LHCN-M2 (cell line): ENCODE measurements at regions not wholly inside any gene's neighbourhood (a gene's known extent, or its start where the extent isn't known, plus 50 kb on each side); places are given as distances from the start of the nearest gene placed in this dataset.
"Not testable (repeated sequence)": the region's sequence is repeated elsewhere in the genome, so short reads cannot be mapped to it uniquely, and the experiment has no call there.

Source experiments
- DNase-seq: peaks from one replicate; pipeline ENCODE4 v3.0.0-alpha.2; 2012; ENCODE audit warnings: low read depth

GRCh38 chr5:120086081-120086480 lies 378.0 kb upstream of the PRR16 start:
- DNase-seq: no peak

GRCh38 chr5:120088412-120088811 lies 375.7 kb upstream of the PRR16 start:
- DNase-seq: no peak

- no peak for DNase-seq
These were observed 375.3 kb upstream of the PRR16 start for GRCh38 chr5:120088836-120089235.

- no peak for DNase-seq
These were observed 372.6 kb upstream of the PRR16 start for GRCh38 chr5:120091376-120091948.

GRCh38 chr5:120092649-120093048 lies 371.5 kb upstream of the PRR16 start:
- no peak for DNase-seq

GRCh38 chr5:120093178-120093577 lies 370.9 kb upstream of the PRR16 start:
- DNase-seq: peak; percentile 24

- DNase-seq: peak; percentile 31
These were observed 367.7 kb upstream of the PRR16 start for GRCh38 chr5:120096413-120096812.

- no peak for DNase-seq
These were observed 365.7 kb upstream of the PRR16 start for GRCh38 chr5:120098426-120098825.

- no peak for DNase-seq
These were observed 365.1 kb upstream of the PRR16 start for GRCh38 chr5:120098902-120099535.

- no peak for DNase-seq
These were observed 362.3 kb upstream of the PRR16 start for GRCh38 chr5:120101771-120102170.

- DNase-seq: no peak
These were observed 360.6 kb upstream of the PRR16 start for GRCh38 chr5:120103495-120103894.

GRCh38 chr5:120106912-120107525 lies 357.1 kb upstream of the PRR16 start:
- DNase-seq: no peak

- peak; percentile 40 for DNase-seq
These were observed 355.4 kb upstream of the PRR16 start for GRCh38 chr5:120108586-120109248.

GRCh38 chr5:120122703-120123102 lies 341.4 kb upstream of the PRR16 start:
- peak; percentile 32 for DNase-seq

- peak; percentile 79 for DNase-seq
These were observed 340.1 kb upstream of the PRR16 start for GRCh38 chr5:120124031-120124430.

GRCh38 chr5:120124961-120125360 lies 339.1 kb upstream of the PRR16 start:
- DNase-seq: peak; percentile 63

- not testable (repeated sequence) for DNase-seq
These were observed 331.8 kb upstream of the PRR16 start for GRCh38 chr5:120132347-120132746.

- DNase-seq: no peak
These were observed 329.2 kb upstream of the PRR16 start for GRCh38 chr5:120134944-120135343.

- DNase-seq: no peak
These were observed 326.5 kb upstream of the PRR16 start for GRCh38 chr5:120137582-120137981.

- peak; percentile 97 for DNase-seq
These were observed 325.1 kb upstream of the PRR16 start for GRCh38 chr5:120139039-120139438.

- no peak for DNase-seq
These were observed 323.6 kb upstream of the PRR16 start for GRCh38 chr5:120140501-120140900.

- no peak for DNase-seq
These were observed 323.0 kb upstream of the PRR16 start for GRCh38 chr5:120141076-120141475.

GRCh38 chr5:120146787-120147186 lies 317.3 kb upstream of the PRR16 start:
- no peak for DNase-seq
